Fibroblast of gingiva (primary cell): ENCODE measurements at regions not wholly inside any gene's neighbourhood (a gene's known extent, or its start where the extent isn't known, plus 50 kb on each side); places are given as distances from the start of the nearest gene placed in this dataset.
"Not testable (repeated sequence)": the region's sequence is repeated elsewhere in the genome, so short reads cannot be mapped to it uniquely, and the experiment has no call there.

Experiments
- DNase-seq: peaks from one replicate; pipeline ENCODE4 v3.0.0-alpha.2; 2011; ENCODE audit warnings: low read depth

- DNase-seq = no peak
Observed at GRCh38 chr16:75837264-75837663, 111.0 kb upstream of the CPHXL start.

- no peak for DNase-seq
Observed at GRCh38 chr16:75837681-75838080, 111.4 kb upstream of the CPHXL start.

GRCh38 chr16:75841517-75841916 lies 115.2 kb upstream of the CPHXL start:
- DNase-seq = no peak

GRCh38 chr16:75847172-75847571 lies 120.9 kb upstream of the CPHXL start:
- no peak for DNase-seq

- DNase-seq = no peak
Observed at GRCh38 chr16:75854152-75854551, 127.9 kb upstream of the CPHXL start.

GRCh38 chr16:75860326-75861053 lies 134.2 kb upstream of the CPHXL start:
- no peak for DNase-seq

GRCh38 chr16:75861311-75862097 lies 135.2 kb upstream of the CPHXL start:
- no peak for DNase-seq

GRCh38 chr16:75862098-75862386 lies 135.8 kb upstream of the CPHXL start:
- no peak for DNase-seq

GRCh38 chr16:75864243-75864642 lies 138.0 kb upstream of the CPHXL start:
- DNase-seq = no peak

- no peak for DNase-seq
Observed at GRCh38 chr16:75865736-75866135, 139.4 kb upstream of the CPHXL start.

GRCh38 chr16:75868636-75869632 lies 142.6 kb upstream of the CPHXL start:
- DNase-seq = no peak

- not testable (repeated sequence) for DNase-seq
Observed at GRCh38 chr16:75881280-75881679, 155.0 kb upstream of the CPHXL start.

GRCh38 chr16:75899163-75899562 lies 172.9 kb upstream of the CPHXL start:
- no peak for DNase-seq

GRCh38 chr16:75908331-75909117 lies 182.2 kb upstream of the CPHXL start:
- DNase-seq = no peak

GRCh38 chr16:75909746-75910145 lies 183.5 kb upstream of the CPHXL start:
- DNase-seq = no peak

GRCh38 chr16:75911896-75912295 lies 185.6 kb upstream of the CPHXL start:
- DNase-seq = no peak

- no peak for DNase-seq
Observed at GRCh38 chr16:75913958-75914357, 187.7 kb upstream of the CPHXL start.

- no peak for DNase-seq
Observed at GRCh38 chr16:75916451-75916850, 190.2 kb upstream of the CPHXL start.

- DNase-seq = no peak
Observed at GRCh38 chr16:75918109-75918508, 191.8 kb upstream of the CPHXL start.

GRCh38 chr16:75919664-75920063 lies 193.4 kb upstream of the CPHXL start:
- DNase-seq = no peak

- no peak for DNase-seq
Observed at GRCh38 chr16:75921281-75921680, 195.0 kb upstream of the CPHXL start.

GRCh38 chr16:75922250-75922649 lies 196.0 kb upstream of the CPHXL start:
- no peak for DNase-seq
